Psoas muscle (tissue), 7 donors: ENCODE measurements at regions not wholly inside any gene's neighbourhood (a gene's known extent, or its start where the extent isn't known, plus 50 kb on each side); places are given as distances from the start of the nearest gene placed in this dataset.
"Not testable (repeated sequence)": the region's sequence is repeated elsewhere in the genome, so short reads cannot be mapped to it uniquely, and the experiment has no call there.

Experiments used
- ATAC-seq, 4 donors: fragments of 200-7000 bp; cut with Tn5 transposase; one replicate each; pipeline ENCODE4 v1.9.1; 2020; ENCODE audit warnings: moderate library complexity in 3 of 4, mild to moderate bottlenecking in 2 of 4
- DNase-seq, 2 donors: peaks; one replicate each; pipeline ENCODE4 v3.0.0-alpha.2; 2020
- H3K27ac ChIP-seq: fragments of 200-600 bp; one replicate; pipeline ENCODE4 v1.8.0; 2022
- H3K27me3 ChIP-seq, 3 donors: fragments of 200-600 bp in 1 of 3; one replicate each; pipeline versions ENCODE4 v1.6.1 to v1.8.0; 2013 to 2022; ENCODE audit warnings: low read length in 2 of 3, mild to moderate bottlenecking in 2 of 3, moderate library complexity in 1 of 3; ENCODE audit not compliant: insufficient read depth in 3 of 3
- H3K36me3 ChIP-seq, 2 donors: fragments of 200-600 bp in 1 of 2; one replicate each; pipeline versions ENCODE4 v1.6.1 to v1.8.0; 2013 to 2022; ENCODE audit warnings: low read depth in 1 of 2, mild to moderate bottlenecking in 1 of 2, moderate library complexity in 1 of 2; ENCODE audit not compliant: insufficient read depth in 1 of 2
- H3K4me1 ChIP-seq: fragments of 200-600 bp; one replicate; pipeline ENCODE4 v1.8.0; 2022
- H3K4me3 ChIP-seq: fragments of 200-600 bp; one replicate; pipeline ENCODE4 v1.8.0; 2022; ENCODE audit warnings: mild to moderate bottlenecking
- H3K9me3 ChIP-seq: fragments of 200-600 bp; one replicate; pipeline ENCODE4 v1.8.0; 2022
- WGBS, 3 donors: extraction: QIAGEN DNeasy Blood & Tissue Kit; methylation state at CpG; one replicate each; pipeline versions ENCODE4 v1.1.6 to v1.1.7; 2013; 5-methylcytosine and 5-hydroxymethylcytosine counted together
- intact Hi-C, 2 donors: fragments of 100-400 bp; cut with DNase I; formaldehyde crosslinking; loops; one replicate each; pipeline versions ENCODE4 v1.11.0 to v1.14.2; 2022
- TF ChIP-seq, protein P1 (sequence below): fragments of 200-600 bp; IDR thresholded peaks from one replicate; pipeline ENCODE4 v1.8.0; 2022; ENCODE audit warnings: antibody characterized with exemption
- donor health status: healthy with polysubstance abuse.
- donor health status: DM: no; HTN: no; CAD: no; lungs with moderate emphysema.
- donor health status: Bipolar disorder and iron deficiency.
- donor health status: healthy.
- donor health status: DM: yes; HTN: yes; CAD: no.
- donor health status: DM: no; HTN: no; CAD: no.
- donor health status: DM: yes; HTN: yes; CAD: no.

GRCh38 chr17:16866841-16867240, 105.1 kb downstream of the TNFRSF13B start:
- H3K9me3 ChIP-seq, ATAC-seq, H3K27me3 ChIP-seq, H3K27ac ChIP-seq, H3K4me1 ChIP-seq, DNase-seq, intact Hi-C loops, H3K4me3 ChIP-seq, H3K36me3 ChIP-seq: not testable (repeated sequence)
- WGBS, 3 donors = 92 to 94% (median 93%) methylated on average over 5 to 6 of the region's 6 CpGs

DNA sequence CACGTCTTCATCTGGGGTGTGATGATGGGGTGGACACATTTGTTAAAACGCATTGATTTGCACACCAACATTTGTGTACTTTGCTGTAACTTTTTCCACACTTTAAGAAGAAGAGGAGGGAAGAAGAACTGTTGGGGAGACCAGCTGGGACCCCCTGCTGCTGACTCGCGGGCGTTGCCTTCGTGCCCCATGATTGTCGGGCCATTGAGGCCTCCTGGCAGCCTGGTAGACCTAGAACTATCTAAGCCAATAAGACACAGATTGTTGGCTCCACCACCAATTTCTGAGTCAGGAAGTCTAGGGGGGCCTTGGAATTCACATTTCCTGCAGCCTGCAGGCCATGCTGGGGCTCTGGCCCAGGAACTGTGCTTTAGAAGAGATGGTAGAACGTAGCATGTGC, 105.5 kb downstream of the TNFRSF13B start:
- no peak overlapping the region for H3K27ac ChIP-seq
- no peaks in the 10 kb centered on the region for H3K27me3 ChIP-seq
- TF ChIP-seq, protein P1, sequence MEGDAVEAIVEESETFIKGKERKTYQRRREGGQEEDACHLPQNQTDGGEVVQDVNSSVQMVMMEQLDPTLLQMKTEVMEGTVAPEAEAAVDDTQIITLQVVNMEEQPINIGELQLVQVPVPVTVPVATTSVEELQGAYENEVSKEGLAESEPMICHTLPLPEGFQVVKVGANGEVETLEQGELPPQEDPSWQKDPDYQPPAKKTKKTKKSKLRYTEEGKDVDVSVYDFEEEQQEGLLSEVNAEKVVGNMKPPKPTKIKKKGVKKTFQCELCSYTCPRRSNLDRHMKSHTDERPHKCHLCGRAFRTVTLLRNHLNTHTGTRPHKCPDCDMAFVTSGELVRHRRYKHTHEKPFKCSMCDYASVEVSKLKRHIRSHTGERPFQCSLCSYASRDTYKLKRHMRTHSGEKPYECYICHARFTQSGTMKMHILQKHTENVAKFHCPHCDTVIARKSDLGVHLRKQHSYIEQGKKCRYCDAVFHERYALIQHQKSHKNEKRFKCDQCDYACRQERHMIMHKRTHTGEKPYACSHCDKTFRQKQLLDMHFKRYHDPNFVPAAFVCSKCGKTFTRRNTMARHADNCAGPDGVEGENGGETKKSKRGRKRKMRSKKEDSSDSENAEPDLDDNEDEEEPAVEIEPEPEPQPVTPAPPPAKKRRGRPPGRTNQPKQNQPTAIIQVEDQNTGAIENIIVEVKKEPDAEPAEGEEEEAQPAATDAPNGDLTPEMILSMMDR = no peak
- WGBS, 3 donors = 70 to 81% (median 73%) methylated on average over 8 of the region's 8 CpGs
- H3K4me1 ChIP-seq = no peaks in the 10 kb centered on the region
- no peak overlapping the region for H3K4me3 ChIP-seq
- ATAC-seq (no peak), DNase-seq (no peak)
- no peaks in the 10 kb centered on the region for H3K9me3 ChIP-seq
- H3K36me3 ChIP-seq = no peaks in the 10 kb centered on the region
- intact Hi-C loops = no loop called here

DNA sequence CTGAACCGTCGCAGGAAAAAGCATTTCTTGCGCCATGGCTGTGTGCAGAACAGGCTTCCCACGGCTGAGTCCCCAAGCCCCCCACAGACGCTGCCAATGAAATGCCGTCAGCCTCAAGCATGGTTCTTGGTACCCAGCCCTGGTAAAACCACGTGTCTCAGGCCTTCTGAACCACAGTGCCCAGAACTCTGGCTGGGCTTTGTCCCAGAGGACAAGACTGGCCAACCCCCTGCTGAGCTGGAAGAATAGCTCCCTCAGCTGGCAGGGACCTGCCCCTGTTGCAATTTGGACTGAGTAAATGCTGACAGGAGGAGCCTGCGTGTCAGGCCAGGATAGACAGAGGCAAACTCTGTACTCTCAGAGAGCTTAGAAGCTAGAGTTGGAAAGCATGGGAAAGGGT, 106.2 kb downstream of the TNFRSF13B start:
- intact Hi-C loops, H3K36me3 ChIP-seq, H3K4me1 ChIP-seq, DNase-seq, H3K9me3 ChIP-seq, H3K27me3 ChIP-seq, H3K4me3 ChIP-seq, H3K27ac ChIP-seq: not testable (repeated sequence)
- ATAC-seq = peak; percentile 91 to 98 (median 95)
- WGBS, 3 donors = 24 to 34% (median 25%) methylated on average over 1 of the region's 8 CpGs

GRCh38 chr17:16865077-16865613, 106.8 kb downstream of the TNFRSF13B start:
- H3K36me3 ChIP-seq, H3K27me3 ChIP-seq, intact Hi-C loops, H3K4me3 ChIP-seq, H3K27ac ChIP-seq, H3K9me3 ChIP-seq, H3K4me1 ChIP-seq: not testable (repeated sequence)
- WGBS, 3 donors = 47 to 58% (median 53%) methylated on average over 5 to 6 of the region's 13 CpGs
- ATAC-seq = peak; percentile 79 to 87 (median 82)
- peak in 1 of 2 donors; percentile 42 for DNase-seq

- not testable (repeated sequence) for H3K27me3 ChIP-seq
These were observed 107.3 kb downstream of the TNFRSF13B start for GRCh38 chr17:16864462-16865076.

GRCh38 chr17:16861152-16861551, 110.8 kb downstream of the TNFRSF13B start:
- H3K4me1 ChIP-seq, H3K9me3 ChIP-seq, intact Hi-C loops, H3K27ac ChIP-seq, ATAC-seq, H3K4me3 ChIP-seq, DNase-seq, H3K27me3 ChIP-seq, H3K36me3 ChIP-seq: not testable (repeated sequence)
- WGBS, 3 donors = 79 to 92% (median 89%) methylated on average over 8 of the region's 8 CpGs

More at GRCh38 chr17:16864462-16865076, 107.3 kb downstream of the TNFRSF13B start:
- H3K9me3 ChIP-seq, DNase-seq, H3K36me3 ChIP-seq, intact Hi-C loops, H3K4me1 ChIP-seq, H3K4me3 ChIP-seq, H3K27ac ChIP-seq: not testable (repeated sequence)
- peak in 2 of 4 donors; percentile 21 to 38 for ATAC-seq
- WGBS, 3 donors = 17 to 67% (median 63%) methylated on average over 2 to 5 of the region's 11 CpGs

DNA sequence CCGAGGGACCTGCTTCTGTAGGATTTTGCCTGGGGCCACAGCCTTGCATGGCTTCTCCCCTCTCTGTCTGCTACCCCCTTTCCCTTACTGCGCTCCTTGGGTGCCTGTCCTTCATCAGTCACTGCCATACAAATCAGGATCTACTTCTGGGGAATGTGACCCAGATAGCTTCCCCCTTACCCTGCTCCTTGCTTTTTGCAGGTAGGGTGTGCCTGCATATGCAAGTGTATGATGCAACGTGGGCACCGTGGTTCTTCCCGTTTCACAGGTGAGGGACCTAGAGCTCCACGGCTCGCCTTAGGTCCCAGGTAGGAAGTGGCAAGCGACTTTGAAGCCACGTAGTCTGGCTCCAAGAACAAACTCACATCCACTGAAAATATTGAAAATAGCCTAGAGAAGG, 111.5 kb downstream of the TNFRSF13B start:
- intact Hi-C loops, ATAC-seq, H3K27me3 ChIP-seq, DNase-seq, H3K4me3 ChIP-seq, H3K4me1 ChIP-seq, H3K9me3 ChIP-seq, H3K36me3 ChIP-seq, H3K27ac ChIP-seq: not testable (repeated sequence)
- WGBS, 3 donors = 92 to 93% (median 93%) methylated on average over 9 of the region's 9 CpGs

DNA sequence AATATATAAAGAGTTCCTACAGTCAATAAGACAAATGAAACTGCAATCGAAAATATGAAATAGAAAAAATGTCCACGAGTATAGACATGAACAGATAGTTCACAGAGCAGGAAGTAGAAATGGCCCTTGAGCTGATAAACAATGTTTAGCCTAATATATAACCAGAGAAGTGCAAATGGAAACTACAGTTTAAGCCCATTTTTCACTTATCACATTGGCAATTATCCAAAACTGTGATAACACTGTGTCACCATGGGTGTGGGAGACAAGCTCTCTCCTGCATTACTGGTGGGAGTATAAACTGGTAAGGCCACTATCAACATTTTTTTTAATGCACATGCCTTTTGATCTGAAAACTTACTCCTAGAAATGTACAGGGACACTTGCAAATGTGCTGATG, 112.4 kb downstream of the TNFRSF13B start:
- H3K27me3 ChIP-seq, DNase-seq, H3K27ac ChIP-seq, H3K4me1 ChIP-seq, H3K36me3 ChIP-seq, intact Hi-C loops, ATAC-seq, H3K4me3 ChIP-seq, H3K9me3 ChIP-seq: not testable (repeated sequence)
- 82 to 100% (median 100%) methylated on average over 1 to 2 of the region's 2 CpGs for WGBS, 3 donors

- H3K9me3 ChIP-seq, H3K27me3 ChIP-seq, intact Hi-C loops, H3K36me3 ChIP-seq, H3K27ac ChIP-seq, ATAC-seq, DNase-seq, H3K4me3 ChIP-seq, H3K4me1 ChIP-seq: not testable (repeated sequence)
- WGBS, 3 donors = 64 to 72% (median 69%) methylated on average over 6 of the region's 6 CpGs
These were observed 114.2 kb downstream of the TNFRSF13B start for GRCh38 chr17:16857746-16858145.

- H3K4me1 ChIP-seq, intact Hi-C loops, DNase-seq, ATAC-seq, H3K4me3 ChIP-seq, H3K27me3 ChIP-seq, H3K36me3 ChIP-seq, H3K9me3 ChIP-seq, H3K27ac ChIP-seq: not testable (repeated sequence)
- WGBS, 3 donors = 62 to 84% (median 83%) methylated on average over 3 of the region's 3 CpGs
These were observed 115.1 kb downstream of the TNFRSF13B start for GRCh38 chr17:16856846-16857245.

- H3K9me3 ChIP-seq, H3K4me1 ChIP-seq, intact Hi-C loops, H3K27me3 ChIP-seq, H3K36me3 ChIP-seq, H3K4me3 ChIP-seq, ATAC-seq, H3K27ac ChIP-seq, DNase-seq: not testable (repeated sequence)
- 69 to 73% (median 71%) methylated on average over 11 to 12 of the region's 12 CpGs for WGBS, 3 donors
These were observed 115.7 kb downstream of the TNFRSF13B start for GRCh38 chr17:16856171-16856570.
